ENCODE measurements at regions not wholly inside any gene's neighbourhood (a gene's known extent, or its start where the extent isn't known, plus 50 kb on each side); places are given as distances from the start of the nearest gene placed in this dataset.
"Not testable (repeated sequence)": the region's sequence is repeated elsewhere in the genome, so short reads cannot be mapped to it uniquely, and the experiment has no call there.

GRCh38 chr12:34097213-34097612 is 74.9 kb downstream of the ALG10 start:
- in situ Hi-C loops (cut with HindIII; ENCODE audit: low pct_ligation_motif_present, low pct_unique_long_range_greater_than_20kb, low sequenced_read_pairs) = no loop called here
- DNase-seq = no peak

GRCh38 chr12:34105392-34105933 is 83.2 kb downstream of the ALG10 start:
- in situ Hi-C loops (cut with HindIII; ENCODE audit: low pct_ligation_motif_present, low pct_unique_long_range_greater_than_20kb, low sequenced_read_pairs) = no loop called here
- DNase-seq = no peak

GRCh38 chr12:34106172-34106571 is 83.9 kb downstream of the ALG10 start:
- in situ Hi-C loops (cut with HindIII; ENCODE audit: low pct_ligation_motif_present, low pct_unique_long_range_greater_than_20kb, low sequenced_read_pairs) = no loop called here

GRCh38 chr12:34107016-34107415 is 84.7 kb downstream of the ALG10 start:
- in situ Hi-C loops (cut with HindIII; ENCODE audit: low pct_ligation_motif_present, low pct_unique_long_range_greater_than_20kb, low sequenced_read_pairs) = no loop called here
- DNase-seq = no peak

More at GRCh38 chr12:34106172-34106571, 83.9 kb downstream of the ALG10 start:
- DNase-seq = no peak

GRCh38 chr12:34107781-34108404 is 85.6 kb downstream of the ALG10 start:
- no peak for DNase-seq
- in situ Hi-C loops (cut with HindIII; ENCODE audit: low pct_ligation_motif_present, low pct_unique_long_range_greater_than_20kb, low sequenced_read_pairs) = no loop called here

- in situ Hi-C loops (cut with HindIII; ENCODE audit: low pct_ligation_motif_present, low pct_unique_long_range_greater_than_20kb, low sequenced_read_pairs) = no loop called here
- no peak for DNase-seq
Measured at GRCh38 chr12:34108405-34108803, 86.1 kb downstream of the ALG10 start.

- in situ Hi-C loops (cut with HindIII; ENCODE audit: low pct_ligation_motif_present, low pct_unique_long_range_greater_than_20kb, low sequenced_read_pairs) = no loop called here
- no peak for DNase-seq
Measured at GRCh38 chr12:34108967-34109366, 86.7 kb downstream of the ALG10 start.

GRCh38 chr12:34109390-34109789 is 87.1 kb downstream of the ALG10 start:
- DNase-seq = no peak
- in situ Hi-C loops (cut with HindIII; ENCODE audit: low pct_ligation_motif_present, low pct_unique_long_range_greater_than_20kb, low sequenced_read_pairs) = no loop called here

GRCh38 chr12:34109909-34110531 is 87.7 kb downstream of the ALG10 start:
- in situ Hi-C loops (cut with HindIII; ENCODE audit: low pct_ligation_motif_present, low pct_unique_long_range_greater_than_20kb, low sequenced_read_pairs); DNase-seq: not testable (repeated sequence)

GRCh38 chr12:34119366-34119765 is 97.1 kb downstream of the ALG10 start:
- in situ Hi-C loops (cut with HindIII; ENCODE audit: low pct_ligation_motif_present, low pct_unique_long_range_greater_than_20kb, low sequenced_read_pairs) = no loop called here
- no peak for DNase-seq

GRCh38 chr12:34121360-34121759 is 99.1 kb downstream of the ALG10 start:
- no peak for DNase-seq
- in situ Hi-C loops (cut with HindIII; ENCODE audit: low pct_ligation_motif_present, low pct_unique_long_range_greater_than_20kb, low sequenced_read_pairs) = no loop called here

- in situ Hi-C loops (cut with HindIII; ENCODE audit: low pct_ligation_motif_present, low pct_unique_long_range_greater_than_20kb, low sequenced_read_pairs) = not testable (repeated sequence)
- peak; percentile 77 for DNase-seq
Measured at GRCh38 chr12:34123092-34123491, 100.8 kb downstream of the ALG10 start.

GRCh38 chr12:34124608-34125007 is 102.3 kb downstream of the ALG10 start:
- no peak for DNase-seq
- in situ Hi-C loops (cut with HindIII; ENCODE audit: low pct_ligation_motif_present, low pct_unique_long_range_greater_than_20kb, low sequenced_read_pairs) = no loop called here

- in situ Hi-C loops (cut with HindIII; ENCODE audit: low pct_ligation_motif_present, low pct_unique_long_range_greater_than_20kb, low sequenced_read_pairs) = no loop called here
- DNase-seq = peak; percentile 55
Measured at GRCh38 chr12:34126239-34126641, 103.9 kb downstream of the ALG10 start.

GRCh38 chr12:34126805-34127204 is 104.5 kb downstream of the ALG10 start:
- in situ Hi-C loops (cut with HindIII; ENCODE audit: low pct_ligation_motif_present, low pct_unique_long_range_greater_than_20kb, low sequenced_read_pairs) = no loop called here
- DNase-seq = no peak

GRCh38 chr12:34127379-34127778 is 105.1 kb downstream of the ALG10 start:
- DNase-seq; in situ Hi-C loops (cut with HindIII; ENCODE audit: low pct_ligation_motif_present, low pct_unique_long_range_greater_than_20kb, low sequenced_read_pairs): not testable (repeated sequence)

GRCh38 chr12:34142430-34142829 is 120.1 kb downstream of the ALG10 start:
- no peak for DNase-seq
- in situ Hi-C loops (cut with HindIII; ENCODE audit: low pct_ligation_motif_present, low pct_unique_long_range_greater_than_20kb, low sequenced_read_pairs) = no loop called here

- in situ Hi-C loops (cut with HindIII; ENCODE audit: low pct_ligation_motif_present, low pct_unique_long_range_greater_than_20kb, low sequenced_read_pairs) = no loop called here
- DNase-seq = no peak
Measured at GRCh38 chr12:34151019-34151418, 128.7 kb downstream of the ALG10 start.

- no peak for DNase-seq
- in situ Hi-C loops (cut with HindIII; ENCODE audit: low pct_ligation_motif_present, low pct_unique_long_range_greater_than_20kb, low sequenced_read_pairs) = no loop called here
Measured at GRCh38 chr12:34163443-34163842, 141.1 kb downstream of the ALG10 start.

- no peak for DNase-seq
- in situ Hi-C loops (cut with HindIII; ENCODE audit: low pct_ligation_motif_present, low pct_unique_long_range_greater_than_20kb, low sequenced_read_pairs) = no loop called here
Measured at GRCh38 chr12:34166427-34167060, 144.2 kb downstream of the ALG10 start.
